ENCODE measurements at regions not wholly inside any gene's neighbourhood (a gene's known extent, or its start where the extent isn't known, plus 50 kb on each side); places are given as distances from the start of the nearest gene placed in this dataset.

DNA sequence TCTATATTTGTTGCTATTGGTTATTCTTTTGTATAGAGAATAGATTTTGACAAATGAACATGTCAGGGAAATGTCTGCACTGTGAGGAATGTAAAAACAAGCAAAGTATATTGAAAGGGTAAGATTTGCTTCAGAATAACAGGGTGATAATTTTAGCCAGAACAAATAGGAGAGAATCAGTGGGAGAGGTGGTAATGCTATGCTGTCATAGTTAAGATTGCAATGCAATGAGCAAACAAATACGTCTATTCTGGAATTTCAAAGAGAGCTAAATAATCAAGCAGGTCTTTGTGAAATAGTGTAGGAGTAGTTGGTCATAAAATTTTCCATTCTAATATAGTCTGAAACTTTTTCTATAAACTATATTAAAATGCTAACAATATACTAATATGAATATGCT lies 1478.4 kb downstream of the TECRL start:
- no peak overlapping the region for H3K4me3 Mint-ChIP-seq
- H3K27ac Mint-ChIP-seq = no peak overlapping the region
- TF ChIP-seq, protein P1, sequence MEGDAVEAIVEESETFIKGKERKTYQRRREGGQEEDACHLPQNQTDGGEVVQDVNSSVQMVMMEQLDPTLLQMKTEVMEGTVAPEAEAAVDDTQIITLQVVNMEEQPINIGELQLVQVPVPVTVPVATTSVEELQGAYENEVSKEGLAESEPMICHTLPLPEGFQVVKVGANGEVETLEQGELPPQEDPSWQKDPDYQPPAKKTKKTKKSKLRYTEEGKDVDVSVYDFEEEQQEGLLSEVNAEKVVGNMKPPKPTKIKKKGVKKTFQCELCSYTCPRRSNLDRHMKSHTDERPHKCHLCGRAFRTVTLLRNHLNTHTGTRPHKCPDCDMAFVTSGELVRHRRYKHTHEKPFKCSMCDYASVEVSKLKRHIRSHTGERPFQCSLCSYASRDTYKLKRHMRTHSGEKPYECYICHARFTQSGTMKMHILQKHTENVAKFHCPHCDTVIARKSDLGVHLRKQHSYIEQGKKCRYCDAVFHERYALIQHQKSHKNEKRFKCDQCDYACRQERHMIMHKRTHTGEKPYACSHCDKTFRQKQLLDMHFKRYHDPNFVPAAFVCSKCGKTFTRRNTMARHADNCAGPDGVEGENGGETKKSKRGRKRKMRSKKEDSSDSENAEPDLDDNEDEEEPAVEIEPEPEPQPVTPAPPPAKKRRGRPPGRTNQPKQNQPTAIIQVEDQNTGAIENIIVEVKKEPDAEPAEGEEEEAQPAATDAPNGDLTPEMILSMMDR (conservative IDR thresholded peaks at IDR 0.05) = no peak
- no peak for DNase-seq
- no peaks in the 10 kb centered on the region for H3K4me1 Mint-ChIP-seq
- no peak overlapping the region for H2BK120ac ChIP-seq (ENCODE audit: low read depth, low read length, poor library complexity, severe bottlenecking)
- no peak overlapping the region for H2AFZ ChIP-seq (ENCODE audit: low read length)
- peaks cover 4 to 9% (median 9%) of the 10 kb centered on the region in 3 experiments for H3K36me3 Mint-ChIP-seq (ENCODE audit: insufficient read depth in 1 of 3, low read depth in 3 of 3)
- no peaks in the 10 kb centered on the region for H3K27me3 Mint-ChIP-seq (ENCODE audit: low read depth)
- H3K18ac ChIP-seq (ENCODE audit: insufficient read length, low read depth, low read length) = no peak overlapping the region
- no peak overlapping the region for H3K9ac ChIP-seq (ENCODE audit: extremely low read depth, insufficient read length, low read length)
- no peaks in the 10 kb centered on the region for H3K79me2 ChIP-seq (ENCODE audit: insufficient read depth, low read length)
- H4K5ac ChIP-seq (ENCODE audit: insufficient read length, low read depth, low read length) = no peak overlapping the region
- no peak overlapping the region for H2BK5ac ChIP-seq (ENCODE audit: insufficient read length, low read length)
- peaks cover 4 to 9% of the 10 kb centered on the region in 2 experiments for H3K9me3 Mint-ChIP-seq
- no peak overlapping the region for H4K91ac ChIP-seq (ENCODE audit: insufficient read length, low read depth, low read length)
- no peak overlapping the region for H3K56ac ChIP-seq (ENCODE audit: insufficient read length, low read depth, low read length)
- H2BK20ac ChIP-seq (ENCODE audit: low read depth, low read length, poor library complexity, severe bottlenecking) = no peak overlapping the region
- no peaks in the 10 kb centered on the region for H4K20me1 ChIP-seq (ENCODE audit: control insufficient read depth, insufficient read depth, insufficient read length)
- no peaks in the 10 kb centered on the region for H3K79me1 ChIP-seq (ENCODE audit: insufficient read depth, low read depth, low read length, poor library complexity, severe bottlenecking)
- no peak overlapping the region for H2AK5ac ChIP-seq (ENCODE audit: insufficient read length, low read length)
- no peak overlapping the region for H2BK15ac ChIP-seq (ENCODE audit: low read depth, low read length)
- H3K27ac ChIP-seq (ENCODE audit: insufficient read length, low read depth, low read length) = no peak overlapping the region
- no peak overlapping the region for H3K14ac ChIP-seq (ENCODE audit: insufficient read depth, low read length)
- H3K27me3 ChIP-seq (ENCODE audit: insufficient read depth, low read length) = no peaks in the 10 kb centered on the region
- no peak overlapping the region for H3K4ac ChIP-seq (ENCODE audit: low read depth, low read length)
- H3K23me2 ChIP-seq (ENCODE audit: insufficient read length, low read depth, low read length, poor library complexity, severe bottlenecking) = no peaks in the 10 kb centered on the region
- H2BK12ac ChIP-seq (ENCODE audit: insufficient read length, low read depth, low read length) = no peak overlapping the region
- H3K23ac ChIP-seq (ENCODE audit: insufficient read length, low read depth, low read length) = no peak overlapping the region
- no peak overlapping the region for H3K4me2 ChIP-seq (ENCODE audit: insufficient read depth, insufficient read length, low read length)
- H3T11ph ChIP-seq (ENCODE audit: low read length) = no peak overlapping the region
- H3K4me1 ChIP-seq (ENCODE audit: insufficient read depth, low read length) = no peaks in the 10 kb centered on the region
- WGBS (ENCODE audit: extremely low coverage, insufficient read length, low lambda C conversion rate) = no CpG with 5 or more reads among the region's 1 CpG
- no peak overlapping the region for H4K8ac ChIP-seq (replicated peaks; ENCODE audit: insufficient read length, low read depth, low read length)
- H3K9me3 ChIP-seq (ENCODE audit: control insufficient read depth, low read depth, low read length) = no peaks in the 10 kb centered on the region

All from H9 (cell line).